HG02870 (cell line): ENCODE measurements at regions not wholly inside any gene's neighbourhood (a gene's known extent, or its start where the extent isn't known, plus 50 kb on each side); places are given as distances from the start of the nearest gene placed in this dataset.
"Not testable (repeated sequence)": the region's sequence is repeated elsewhere in the genome, so short reads cannot be mapped to it uniquely, and the experiment has no call there.

Experiments used
- ATAC-seq: cut with Tn5 transposase; IDR thresholded peaks from one replicate; pipeline ENCODE4 v1.9.1; 2021; ENCODE audit warnings: mild to moderate bottlenecking, moderate library complexity; ENCODE audit not compliant: unreplicated experiment

- no peak for ATAC-seq
These were observed 619.8 kb upstream of the TBX3 start for GRCh38 chr12:115303723-115304309.

- no peak for ATAC-seq
These were observed 613.5 kb upstream of the TBX3 start for GRCh38 chr12:115297445-115297844.

- no peak for ATAC-seq
These were observed 612.7 kb upstream of the TBX3 start for GRCh38 chr12:115296613-115297198.

GRCh38 chr12:115295886-115296285 is 611.9 kb upstream of the TBX3 start:
- ATAC-seq, result no peak

GRCh38 chr12:115294453-115295133 is 610.6 kb upstream of the TBX3 start:
- ATAC-seq, result no peak

GRCh38 chr12:115285429-115285828 is 601.5 kb upstream of the TBX3 start:
- not testable (repeated sequence) for ATAC-seq

GRCh38 chr12:115273456-115273855 is 589.5 kb upstream of the TBX3 start:
- ATAC-seq, result no peak

GRCh38 chr12:115268451-115268850 is 584.5 kb upstream of the TBX3 start:
- no peak for ATAC-seq

- ATAC-seq, result no peak
These were observed 583.9 kb upstream of the TBX3 start for GRCh38 chr12:115267891-115268290.

GRCh38 chr12:115267464-115267863 is 583.5 kb upstream of the TBX3 start:
- no peak for ATAC-seq

- ATAC-seq, result no peak
These were observed 580.6 kb upstream of the TBX3 start for GRCh38 chr12:115264605-115265004.

GRCh38 chr12:115261691-115262398 is 577.9 kb upstream of the TBX3 start:
- ATAC-seq, result no peak

- no peak for ATAC-seq
These were observed 577.0 kb upstream of the TBX3 start for GRCh38 chr12:115260762-115261675.

GRCh38 chr12:115259968-115260747 is 576.2 kb upstream of the TBX3 start:
- no peak for ATAC-seq

- no peak for ATAC-seq
These were observed 573.8 kb upstream of the TBX3 start for GRCh38 chr12:115257791-115258190.

- no peak for ATAC-seq
These were observed 572.0 kb upstream of the TBX3 start for GRCh38 chr12:115255962-115256361.

- no peak for ATAC-seq
These were observed 571.3 kb upstream of the TBX3 start for GRCh38 chr12:115255257-115255656.

- no peak for ATAC-seq
These were observed 569.1 kb upstream of the TBX3 start for GRCh38 chr12:115253049-115253448.

GRCh38 chr12:115251727-115252126 is 567.8 kb upstream of the TBX3 start:
- no peak for ATAC-seq

GRCh38 chr12:115249671-115250278 is 565.8 kb upstream of the TBX3 start:
- no peak for ATAC-seq
